ENCODE measurements at regions not wholly inside any gene's neighbourhood (a gene's known extent, or its start where the extent isn't known, plus 50 kb on each side); places are given as distances from the start of the nearest gene placed in this dataset.
"Not testable (repeated sequence)": the region's sequence is repeated elsewhere in the genome, so short reads cannot be mapped to it uniquely, and the experiment has no call there.

- no peak for DNase-seq
Observed at GRCh38 chr10:130352291-130352645, 216.1 kb downstream of the GLRX3 start.

- no peak for DNase-seq
Observed at GRCh38 chr10:130353928-130354572, 217.9 kb downstream of the GLRX3 start.

DNA sequence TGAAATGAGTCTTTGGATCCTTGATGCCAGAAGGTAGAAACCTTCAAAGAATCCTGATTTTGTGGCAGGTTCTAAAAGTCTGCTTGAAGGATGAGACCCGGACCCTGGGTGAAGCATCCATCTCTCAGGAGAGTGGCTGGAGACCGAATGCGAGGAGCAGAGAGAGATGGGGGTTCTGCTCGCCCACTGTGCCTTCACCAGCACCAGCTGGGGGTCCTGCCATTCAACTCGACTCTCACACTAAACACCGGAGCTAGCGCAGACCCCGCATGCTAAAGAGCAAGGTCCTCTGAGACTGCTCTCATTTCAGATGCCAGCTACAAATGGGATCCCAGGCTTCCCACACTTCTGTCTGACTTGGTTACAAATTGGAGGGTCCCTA is 218.4 kb downstream of the GLRX3 start:
- DNase-seq = no peak

- DNase-seq = no peak
Observed at GRCh38 chr10:130354976-130355795, 219.0 kb downstream of the GLRX3 start.

- DNase-seq = not testable (repeated sequence)
Observed at GRCh38 chr10:130356429-130356828, 220.2 kb downstream of the GLRX3 start.

GRCh38 chr10:130357226-130357625 is 221.0 kb downstream of the GLRX3 start:
- DNase-seq = no peak

DNA sequence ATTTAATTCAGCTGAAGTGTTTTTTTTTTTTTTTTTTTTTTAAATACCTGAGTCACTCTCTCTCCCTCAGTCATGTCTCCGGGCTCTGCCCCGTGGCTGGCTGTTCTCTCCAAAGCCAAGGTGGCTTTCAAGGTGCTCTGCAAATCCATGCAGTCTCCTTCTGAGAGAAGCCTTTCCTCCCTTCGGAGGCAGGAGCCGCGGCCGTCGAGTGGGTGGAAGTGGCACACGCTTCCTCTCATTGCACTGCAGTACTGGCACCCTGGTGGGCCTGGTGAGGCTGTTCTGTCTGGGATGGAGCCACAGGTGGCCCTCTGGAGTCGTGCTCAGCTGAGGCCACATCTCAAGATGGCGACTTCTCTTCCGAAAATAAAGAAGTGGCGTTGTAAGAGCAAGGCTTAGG is 221.8 kb downstream of the GLRX3 start:
- no peak for DNase-seq

GRCh38 chr10:130358981-130359650 is 222.9 kb downstream of the GLRX3 start:
- DNase-seq = no peak

DNA sequence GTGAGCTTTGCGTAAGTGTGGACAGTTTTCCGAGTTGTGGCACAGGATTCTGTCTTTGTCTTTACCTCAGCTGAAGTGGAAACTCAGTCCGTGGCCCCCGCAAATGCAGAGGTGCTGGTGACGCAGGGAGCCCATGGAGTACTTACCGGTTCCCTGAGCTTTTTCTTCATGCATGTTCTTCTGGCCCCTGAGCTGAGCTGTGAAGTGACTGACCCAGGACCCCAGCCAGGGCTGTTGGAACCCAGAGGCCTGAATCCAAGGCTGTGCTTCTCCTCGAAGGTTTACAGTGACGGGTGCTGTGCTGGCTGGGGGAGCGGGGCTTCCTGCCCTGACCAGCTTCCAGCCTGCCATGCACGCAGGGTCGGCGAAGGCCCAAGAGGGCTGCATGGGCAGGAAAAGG is 223.5 kb downstream of the GLRX3 start:
- no peak for DNase-seq

- no peak for DNase-seq
Observed at GRCh38 chr10:130360826-130361311, 224.7 kb downstream of the GLRX3 start.

DNA sequence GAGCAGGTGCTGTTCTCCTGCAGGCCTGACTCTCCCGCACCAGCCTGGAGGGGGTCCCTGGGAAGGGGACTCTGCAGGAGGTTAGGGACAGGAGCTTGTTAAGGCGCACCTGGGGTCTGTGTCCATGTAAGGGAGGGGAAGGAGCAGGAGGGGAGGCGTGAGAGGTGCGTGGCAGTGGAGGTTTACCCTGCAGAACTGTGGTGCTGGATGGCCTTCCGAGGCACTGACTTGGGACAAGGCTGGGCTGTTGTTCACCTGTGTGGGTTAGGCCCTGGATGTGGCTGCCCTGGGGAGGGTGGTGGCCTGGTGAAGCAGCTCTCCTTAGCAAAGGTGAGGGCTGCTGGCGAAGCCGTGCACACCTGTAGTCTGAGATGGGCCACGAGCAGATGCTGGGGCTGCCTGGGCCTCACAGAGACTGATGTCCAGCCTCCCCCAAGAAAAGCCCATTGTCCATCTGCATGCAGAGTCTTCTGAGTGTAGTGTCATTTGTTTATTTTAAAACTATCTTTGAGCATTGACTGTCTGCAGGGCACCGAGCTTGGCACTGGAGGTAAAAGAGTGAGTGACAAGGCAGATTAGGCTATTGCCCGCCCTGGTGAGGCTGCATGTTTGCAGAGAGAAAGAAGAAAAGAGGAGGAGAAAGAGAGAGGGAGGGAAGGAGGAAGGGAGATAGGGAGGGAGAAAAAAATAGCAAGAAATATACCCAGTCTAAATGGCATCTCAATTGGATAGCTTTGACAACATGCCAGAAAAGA is 225.3 kb downstream of the GLRX3 start:
- DNase-seq = no peak

- no peak for DNase-seq
Observed at GRCh38 chr10:130362308-130362761, 226.1 kb downstream of the GLRX3 start.

DNA sequence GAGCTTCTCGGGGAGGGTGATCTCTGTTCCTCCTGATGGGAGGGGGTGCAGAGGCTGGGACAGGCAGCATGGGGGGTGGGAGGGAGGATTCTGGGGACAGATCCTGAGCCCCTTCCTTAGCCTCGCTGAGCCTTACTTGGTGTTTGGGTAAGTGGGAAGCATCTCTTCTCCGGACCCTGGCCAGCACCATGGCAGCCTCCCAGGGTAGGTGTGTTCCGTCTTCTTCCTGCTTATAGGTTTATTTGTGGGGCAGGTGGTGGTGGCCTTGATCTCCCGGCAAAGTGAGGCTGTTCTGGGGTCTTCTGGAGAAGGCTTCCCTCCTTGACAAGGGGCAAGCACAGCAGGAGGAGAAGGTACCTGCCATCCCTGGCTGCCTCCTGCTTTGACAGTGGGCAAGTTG is 226.9 kb downstream of the GLRX3 start:
- no peak for DNase-seq

- DNase-seq = no peak
Observed at GRCh38 chr10:130363899-130364445, 227.8 kb downstream of the GLRX3 start.

DNA sequence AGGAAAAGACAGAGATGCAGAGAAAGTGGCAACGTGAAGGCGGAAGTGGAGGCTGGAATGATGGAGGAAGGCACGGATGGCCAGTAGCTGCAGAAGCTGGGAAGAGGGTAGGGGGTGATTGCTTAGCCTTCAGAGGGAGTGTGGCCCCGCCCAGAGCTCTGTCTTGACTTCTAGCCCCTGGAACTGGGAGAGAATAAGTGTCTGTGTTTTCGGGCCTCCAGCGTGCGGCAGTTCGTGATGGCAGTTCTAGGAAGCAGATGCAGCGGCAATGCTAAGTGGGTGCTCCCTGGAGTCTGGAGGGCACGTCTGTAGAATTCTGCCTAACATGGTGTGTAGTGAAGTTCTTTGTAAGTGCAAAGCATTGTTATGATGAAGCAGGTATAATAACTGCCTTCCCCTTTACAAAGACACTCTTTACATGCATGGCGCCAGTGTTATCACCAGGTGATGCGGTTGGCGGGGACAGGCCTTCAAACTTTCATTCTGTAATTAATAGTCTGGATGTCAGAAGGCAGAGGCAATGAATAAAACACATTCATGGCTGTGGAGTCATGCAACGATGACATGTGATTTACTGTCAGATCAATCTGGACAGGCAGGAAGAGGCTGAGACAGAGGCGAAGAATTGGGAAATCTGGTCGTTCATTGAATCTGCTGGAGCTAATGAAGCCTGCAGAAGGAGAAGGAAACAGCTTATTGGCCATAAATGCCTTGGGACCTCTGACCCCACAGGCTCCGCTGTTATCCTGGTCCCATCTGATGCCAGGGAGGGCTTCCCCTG is 228.6 kb downstream of the GLRX3 start:
- DNase-seq = no peak

DNA sequence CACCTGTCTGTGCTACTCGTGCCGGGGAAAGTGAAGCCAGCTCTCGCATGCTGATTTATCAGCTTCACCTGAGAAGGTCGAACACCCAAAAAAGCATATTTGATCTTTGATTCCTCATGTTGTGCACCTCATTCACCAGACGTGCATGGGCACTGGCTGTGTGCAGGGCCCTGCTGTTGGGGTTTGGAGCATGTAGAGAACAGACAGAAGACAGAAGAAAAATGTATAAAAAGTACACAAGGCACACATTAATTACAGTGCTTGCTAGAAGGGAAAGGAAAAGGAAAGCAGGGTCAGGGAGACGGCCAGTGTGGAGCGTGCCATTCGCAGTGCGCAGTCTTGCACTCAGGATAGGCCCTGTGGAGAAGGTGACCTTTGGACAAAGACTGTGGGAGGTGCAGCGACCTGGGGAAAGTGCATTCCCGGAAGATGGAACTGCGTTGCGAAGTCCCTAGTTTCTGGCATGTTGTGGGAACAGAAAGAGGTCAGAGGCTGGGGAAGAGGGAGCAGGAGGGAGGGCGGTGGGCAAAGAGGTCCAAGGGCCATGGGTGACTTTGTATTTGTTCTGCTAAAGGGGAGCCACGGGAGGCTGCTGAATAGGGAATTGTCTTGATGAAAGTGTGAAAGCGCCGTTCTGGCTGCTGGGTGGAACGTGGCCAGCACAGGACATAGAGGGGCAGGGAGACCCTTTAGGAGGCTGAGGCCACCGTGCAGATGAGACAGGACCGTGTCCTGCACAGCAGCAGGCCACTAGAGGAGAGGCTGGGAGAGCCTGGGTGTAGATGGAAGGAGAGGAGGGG is 232.8 kb downstream of the GLRX3 start:
- no peak for DNase-seq

- no peak for DNase-seq
Observed at GRCh38 chr10:130369645-130370381, 233.6 kb downstream of the GLRX3 start.

GRCh38 chr10:130370721-130371120 is 234.5 kb downstream of the GLRX3 start:
- DNase-seq = no peak

GRCh38 chr10:130371156-130371555 is 235.0 kb downstream of the GLRX3 start:
- no peak for DNase-seq

- no peak for DNase-seq
Observed at GRCh38 chr10:130371666-130372065, 235.5 kb downstream of the GLRX3 start.
